ENCODE measurements at regions not wholly inside any gene's neighbourhood (a gene's known extent, or its start where the extent isn't known, plus 50 kb on each side); places are given as distances from the start of the nearest gene placed in this dataset.

GRCh38 chr13:111792956-111793355 is 274.0 kb upstream of the SOX1 start:
- Mint-ChIP-seq H3K36me3 (ENCODE audit: insufficient read depth, unreplicated experiment) (no peaks in the 10 kb centered on the region), H3K27me3 (ENCODE audit: insufficient read depth, unreplicated experiment) (no peaks in the 10 kb centered on the region), H3K4me1 (ENCODE audit: insufficient read depth, unreplicated experiment) (no peaks in the 10 kb centered on the region), H3K27ac (ENCODE audit: low read depth, unreplicated experiment) (no peak overlapping the region), H3K9me3 (ENCODE audit: unreplicated experiment) (peaks cover 6% of the 10 kb centered on the region), H3K4me3 (ENCODE audit: unreplicated experiment) (no peak overlapping the region)
- BruUV-seq (replicated peaks), result no TSS peak
- no peak for TF ChIP-seq CTCF (IDR thresholded peaks at IDR 0.05; ENCODE audit: unreplicated experiment)
- ChIA-PET CTCF (no interaction called here), POLR2A (no interaction called here)
- intact Hi-C loops (cut with micrococcal nuclease), result no loop called here
- DNase-seq (ENCODE audit: unreplicated experiment), result no peak
